Left ventricle myocardium inferior (tissue), 1 donor: ENCODE measurements at regions not wholly inside any gene's neighbourhood (a gene's known extent, or its start where the extent isn't known, plus 50 kb on each side); places are given as distances from the start of the nearest gene placed in this dataset.

Source experiments
- DNase-seq: peaks from one replicate; pipeline ENCODE4 v3.0.0-alpha.2; 2020
- H3K27ac ChIP-seq: fragments of 200-600 bp; replicated peaks from 2 replicates; pipeline ENCODE4 v1.8.0; 2021
- H3K27me3 ChIP-seq: fragments of 200-600 bp; 2 replicates; pipeline ENCODE4 v1.8.0; 2021; ENCODE audit warnings: low read depth
- H3K36me3 ChIP-seq: fragments of 200-600 bp; 2 replicates; pipeline ENCODE4 v1.8.0; 2021
- H3K4me1 ChIP-seq: fragments of 200-600 bp; 2 replicates; pipeline ENCODE4 v1.8.0; 2021
- H3K4me3 ChIP-seq: fragments of 200-600 bp; 2 replicates; pipeline ENCODE4 v1.8.0; 2021; ENCODE audit warnings: mild to moderate bottlenecking, moderate library complexity
- H3K9me3 ChIP-seq: fragments of 200-600 bp; replicated peaks from 2 replicates; pipeline ENCODE4 v1.8.0; 2021
- intact Hi-C: fragments of 100-400 bp; cut with micrococcal nuclease; formaldehyde crosslinking; loops from one replicate; pipeline ENCODE4 v1.11.0; 2022
- TF ChIP-seq, protein P1 (sequence below): fragments of 200-600 bp; IDR thresholded peaks from 2 replicates; pipeline ENCODE4 v1.8.0; 2021; ENCODE audit warnings: antibody characterized with exemption, mild to moderate bottlenecking, borderline replicate concordance
- donor health status: DM: no; HTN: yes; CAD: no; lungs with severe emphysema.

DNA sequence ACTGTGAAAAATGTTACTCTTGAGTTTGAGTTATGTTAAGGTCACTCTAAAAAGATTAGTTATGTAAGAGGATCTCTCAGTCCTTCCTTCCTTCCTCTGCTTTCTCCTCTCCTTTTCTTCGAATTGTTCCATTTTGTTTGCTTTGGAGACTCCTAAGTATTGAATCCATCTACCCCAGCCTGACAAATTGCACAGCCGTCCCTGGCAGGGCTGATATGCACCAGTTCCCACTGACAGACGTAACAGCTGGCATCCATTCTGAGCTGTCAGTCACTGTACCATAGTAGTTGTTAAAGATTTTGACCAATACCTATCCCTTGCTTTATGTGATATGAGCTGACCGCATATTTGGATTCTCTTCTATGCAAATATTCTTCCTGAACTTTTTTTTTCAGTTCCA, 210.7 kb upstream of the IGFBP7 start:
- H3K9me3 ChIP-seq: no peaks in the 10 kb centered on the region
- DNase-seq: no peak
- no peaks in the 10 kb centered on the region for H3K36me3 ChIP-seq
- intact Hi-C loops: no loop called here
- no peak overlapping the region for H3K4me3 ChIP-seq
- H3K4me1 ChIP-seq: peaks cover 15% of the 10 kb centered on the region
- TF ChIP-seq, protein P1, sequence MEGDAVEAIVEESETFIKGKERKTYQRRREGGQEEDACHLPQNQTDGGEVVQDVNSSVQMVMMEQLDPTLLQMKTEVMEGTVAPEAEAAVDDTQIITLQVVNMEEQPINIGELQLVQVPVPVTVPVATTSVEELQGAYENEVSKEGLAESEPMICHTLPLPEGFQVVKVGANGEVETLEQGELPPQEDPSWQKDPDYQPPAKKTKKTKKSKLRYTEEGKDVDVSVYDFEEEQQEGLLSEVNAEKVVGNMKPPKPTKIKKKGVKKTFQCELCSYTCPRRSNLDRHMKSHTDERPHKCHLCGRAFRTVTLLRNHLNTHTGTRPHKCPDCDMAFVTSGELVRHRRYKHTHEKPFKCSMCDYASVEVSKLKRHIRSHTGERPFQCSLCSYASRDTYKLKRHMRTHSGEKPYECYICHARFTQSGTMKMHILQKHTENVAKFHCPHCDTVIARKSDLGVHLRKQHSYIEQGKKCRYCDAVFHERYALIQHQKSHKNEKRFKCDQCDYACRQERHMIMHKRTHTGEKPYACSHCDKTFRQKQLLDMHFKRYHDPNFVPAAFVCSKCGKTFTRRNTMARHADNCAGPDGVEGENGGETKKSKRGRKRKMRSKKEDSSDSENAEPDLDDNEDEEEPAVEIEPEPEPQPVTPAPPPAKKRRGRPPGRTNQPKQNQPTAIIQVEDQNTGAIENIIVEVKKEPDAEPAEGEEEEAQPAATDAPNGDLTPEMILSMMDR: no peak
- no peaks in the 10 kb centered on the region for H3K27me3 ChIP-seq
- H3K27ac ChIP-seq: no peak overlapping the region

- TF ChIP-seq, protein P1: no peak
- Histone ChIP-seq H3K4me1 (peaks cover 11% of the 10 kb centered on the region), H3K27me3 (no peaks in the 10 kb centered on the region), H3K4me3 (no peak overlapping the region), H3K9me3 (no peaks in the 10 kb centered on the region), H3K36me3 (no peaks in the 10 kb centered on the region), H3K27ac (no peak overlapping the region)
- no peak for DNase-seq
- intact Hi-C loops: no loop called here
Observed at GRCh38 chr4:57320217-57320616, 210.0 kb upstream of the IGFBP7 start.

DNA sequence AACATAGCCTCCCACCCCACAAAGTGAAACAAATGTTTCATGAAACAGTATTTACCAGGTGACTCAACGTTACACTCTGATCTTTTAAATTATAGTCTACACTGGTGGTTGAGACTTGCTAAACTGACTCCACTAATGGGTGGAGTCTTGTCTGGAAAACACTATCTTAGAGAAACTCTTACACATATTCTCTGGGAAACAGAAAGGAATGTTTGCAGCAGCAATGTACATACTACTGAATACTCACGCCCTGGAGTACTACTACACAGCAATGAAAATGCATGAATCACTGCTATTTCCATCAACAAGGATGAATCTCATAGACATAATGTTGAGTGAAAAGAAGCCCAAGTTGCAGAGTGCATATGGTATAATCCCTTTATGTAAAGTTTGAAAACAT, 208.5 kb upstream of the IGFBP7 start:
- intact Hi-C loops: no loop called here
- Histone ChIP-seq H3K27ac (no peak overlapping the region), H3K27me3 (no peaks in the 10 kb centered on the region), H3K9me3 (no peaks in the 10 kb centered on the region), H3K36me3 (no peaks in the 10 kb centered on the region), H3K4me1 (peaks cover 6% of the 10 kb centered on the region), H3K4me3 (no peak overlapping the region)
- DNase-seq: no peak
- TF ChIP-seq, protein P1: no peak

GRCh38 chr4:57314636-57315035, 204.5 kb upstream of the IGFBP7 start:
- Histone ChIP-seq H3K9me3 (no peaks in the 10 kb centered on the region), H3K4me1 (no peaks in the 10 kb centered on the region), H3K4me3 (no peak overlapping the region), H3K27ac (no peak overlapping the region), H3K36me3 (no peaks in the 10 kb centered on the region), H3K27me3 (no peaks in the 10 kb centered on the region)
- intact Hi-C loops: no loop called here
- DNase-seq: no peak
- TF ChIP-seq, protein P1: no peak

- TF ChIP-seq, protein P1: no peak
- no peaks in the 10 kb centered on the region for H3K9me3 ChIP-seq
- intact Hi-C loops: no loop called here
Observed at GRCh38 chr4:57312296-57312695, 202.1 kb upstream of the IGFBP7 start.

DNA sequence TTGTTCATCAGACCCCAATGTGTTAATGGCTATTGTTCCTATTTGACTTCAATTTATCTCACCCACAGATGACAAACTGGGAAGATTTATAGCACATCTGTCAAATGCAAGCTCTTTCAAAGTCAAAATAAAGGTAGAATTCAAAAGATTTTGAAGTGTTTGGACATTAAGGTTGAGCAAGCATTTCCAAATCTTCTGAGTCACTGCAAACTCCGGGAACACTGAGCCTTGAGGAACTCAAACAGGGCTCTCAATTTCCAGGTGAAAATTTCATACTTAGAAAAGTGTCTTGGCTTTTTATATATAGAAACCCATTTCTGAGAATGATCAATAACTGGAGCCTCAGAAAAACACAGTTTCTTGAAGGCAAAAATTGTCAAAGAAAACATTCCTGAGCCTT, 199.5 kb upstream of the IGFBP7 start:
- Histone ChIP-seq H3K4me3 (no peak overlapping the region), H3K27me3 (no peaks in the 10 kb centered on the region), H3K9me3 (no peaks in the 10 kb centered on the region), H3K4me1 (no peaks in the 10 kb centered on the region), H3K27ac (no peak overlapping the region), H3K36me3 (no peaks in the 10 kb centered on the region)
- TF ChIP-seq, protein P1: no peak
- intact Hi-C loops: loop anchor here (10.0 kb wide), 1 partner anchor 145 kb away; no protein-coding TSS in a partner anchor
- no peak for DNase-seq

More at GRCh38 chr4:57312296-57312695, 202.1 kb upstream of the IGFBP7 start:
- Histone ChIP-seq H3K36me3 (no peaks in the 10 kb centered on the region), H3K4me3 (no peak overlapping the region), H3K27me3 (no peaks in the 10 kb centered on the region), H3K4me1 (no peaks in the 10 kb centered on the region), H3K27ac (no peak overlapping the region)
- no peak for DNase-seq
